MM.1S (cell line): ENCODE measurements at regions not wholly inside any gene's neighbourhood (a gene's known extent, or its start where the extent isn't known, plus 50 kb on each side); places are given as distances from the start of the nearest gene placed in this dataset.

Experiments used
- EZH2 ChIP-seq: fragments of 300-600 bp; sonication (generic); optimal IDR thresholded peaks from 2 replicates; pipeline ENCODE3; 2017; ENCODE audit warnings: low read depth, mild to moderate bottlenecking, antibody characterized with exemption, low read length, mixed read lengths
- EZH2phosphoT487 ChIP-seq: fragments of 300-600 bp; sonication (generic); IDR thresholded peaks from 2 replicates; pipeline ENCODE4 v1.6.1; 2018; ENCODE audit warnings: antibody characterized with exemption, low read length
- TF ChIP-seq, protein P1 (sequence below): fragments of 300-600 bp; sonication (generic); IDR thresholded peaks from 2 replicates; pipeline ENCODE4 v1.5.1; 2016; ENCODE audit warnings: antibody characterized with exemption, low read length, mixed read lengths

DNA sequence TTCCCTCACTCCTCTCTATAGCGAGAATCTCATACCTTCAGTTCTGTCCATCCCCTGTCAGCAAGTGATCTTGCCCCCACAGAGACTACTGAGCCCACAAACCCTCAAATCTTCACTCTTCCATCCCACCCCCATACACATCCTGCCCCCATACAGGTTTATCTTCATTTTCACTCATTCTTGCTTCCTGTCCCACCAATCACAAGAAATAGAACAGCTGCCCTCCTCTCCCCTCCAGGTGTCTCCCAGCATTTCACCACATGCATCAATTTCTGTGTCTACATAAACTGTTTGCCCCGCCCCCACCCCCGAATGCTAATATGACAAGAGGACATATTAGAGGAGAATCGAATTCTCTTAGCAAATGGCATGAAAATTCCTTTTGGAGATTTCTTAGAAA, 54.9 kb upstream of the CARMIL1 start:
- TF ChIP-seq, protein P1, sequence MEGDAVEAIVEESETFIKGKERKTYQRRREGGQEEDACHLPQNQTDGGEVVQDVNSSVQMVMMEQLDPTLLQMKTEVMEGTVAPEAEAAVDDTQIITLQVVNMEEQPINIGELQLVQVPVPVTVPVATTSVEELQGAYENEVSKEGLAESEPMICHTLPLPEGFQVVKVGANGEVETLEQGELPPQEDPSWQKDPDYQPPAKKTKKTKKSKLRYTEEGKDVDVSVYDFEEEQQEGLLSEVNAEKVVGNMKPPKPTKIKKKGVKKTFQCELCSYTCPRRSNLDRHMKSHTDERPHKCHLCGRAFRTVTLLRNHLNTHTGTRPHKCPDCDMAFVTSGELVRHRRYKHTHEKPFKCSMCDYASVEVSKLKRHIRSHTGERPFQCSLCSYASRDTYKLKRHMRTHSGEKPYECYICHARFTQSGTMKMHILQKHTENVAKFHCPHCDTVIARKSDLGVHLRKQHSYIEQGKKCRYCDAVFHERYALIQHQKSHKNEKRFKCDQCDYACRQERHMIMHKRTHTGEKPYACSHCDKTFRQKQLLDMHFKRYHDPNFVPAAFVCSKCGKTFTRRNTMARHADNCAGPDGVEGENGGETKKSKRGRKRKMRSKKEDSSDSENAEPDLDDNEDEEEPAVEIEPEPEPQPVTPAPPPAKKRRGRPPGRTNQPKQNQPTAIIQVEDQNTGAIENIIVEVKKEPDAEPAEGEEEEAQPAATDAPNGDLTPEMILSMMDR: no peak
- TF ChIP-seq EZH2 (no peak), EZH2phosphoT487 (no peak)
